Kidney epithelial cell (primary cell): ENCODE measurements at regions not wholly inside any gene's neighbourhood (a gene's known extent, or its start where the extent isn't known, plus 50 kb on each side); places are given as distances from the start of the nearest gene placed in this dataset.

Source experiments
- DNase-seq: peaks from one replicate; pipeline ENCODE4 v3.0.0-alpha.2; 2010; ENCODE audit warnings: low read depth
- H3K27me3 ChIP-seq: 2 replicates; pipeline ENCODE4 v1.6.0; 2011; ENCODE audit warnings: low read length; ENCODE audit not compliant: control insufficient read depth, insufficient read depth
- H3K36me3 ChIP-seq: 2 replicates; pipeline ENCODE4 v1.5.1; 2011; ENCODE audit warnings: low read length; ENCODE audit not compliant: control insufficient read depth, insufficient read depth
- H3K4me3 ChIP-seq: 2 replicates; pipeline ENCODE4 v1.5.1; 2011; ENCODE audit warnings: low read depth, mild to moderate bottlenecking, control low read depth, low read length
- TF ChIP-seq, protein P1 (sequence below): IDR thresholded peaks from 2 replicates; pipeline ENCODE4 v1.5.1; 2011; ENCODE audit warnings: mild to moderate bottlenecking, moderate library complexity, low read length, control low read depth, inconsistent platforms; ENCODE audit not compliant: insufficient read depth, poor library complexity, severe bottlenecking

DNA sequence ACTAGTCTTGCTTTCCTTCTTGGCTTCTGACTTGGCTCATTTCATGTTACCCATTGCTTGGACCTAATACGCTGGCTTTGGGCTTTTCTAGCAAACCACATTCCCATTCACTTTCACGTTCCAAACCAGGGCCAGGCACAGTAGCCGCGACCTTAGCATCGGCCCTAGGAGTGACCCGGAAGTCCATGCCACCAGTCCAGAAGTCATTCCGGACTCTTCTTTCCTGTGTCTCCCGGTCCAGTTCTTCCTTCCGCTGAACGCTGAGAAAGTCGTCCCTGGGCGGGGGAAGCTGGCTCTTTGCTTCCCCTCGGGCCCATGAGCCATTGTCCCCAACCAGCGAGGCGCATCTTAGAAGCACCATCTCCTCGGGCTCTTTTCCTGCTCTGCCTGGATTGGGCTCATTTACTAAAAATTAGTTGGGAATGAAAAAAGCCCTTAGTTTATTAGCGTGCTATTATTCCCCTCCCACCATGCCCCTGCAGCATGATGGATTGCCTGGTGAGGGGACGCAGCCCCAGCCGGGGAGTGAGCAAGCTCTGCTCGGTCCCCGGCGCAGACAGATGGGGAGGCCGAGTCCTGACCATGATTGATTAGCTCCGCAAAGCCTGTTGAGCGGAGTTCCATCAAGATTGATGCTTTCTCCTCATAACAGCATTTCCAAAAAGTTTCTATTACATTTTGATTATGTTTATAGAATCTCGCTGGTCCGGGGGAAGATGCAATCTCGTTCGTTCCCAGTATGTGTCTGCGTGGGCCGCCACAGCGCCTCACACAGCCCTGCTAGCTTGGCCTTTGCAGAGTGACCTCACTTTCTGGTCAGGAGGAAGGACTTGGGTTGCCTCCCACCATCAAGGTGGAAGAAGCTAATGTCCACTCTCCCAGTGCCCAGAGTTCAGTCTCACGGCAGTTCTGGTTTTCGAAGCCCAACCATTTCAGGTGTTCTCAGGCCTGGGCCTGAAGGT is 115.1 kb upstream of the TOP1 start:
- H3K36me3 ChIP-seq = no peaks in the 10 kb centered on the region
- TF ChIP-seq, protein P1, sequence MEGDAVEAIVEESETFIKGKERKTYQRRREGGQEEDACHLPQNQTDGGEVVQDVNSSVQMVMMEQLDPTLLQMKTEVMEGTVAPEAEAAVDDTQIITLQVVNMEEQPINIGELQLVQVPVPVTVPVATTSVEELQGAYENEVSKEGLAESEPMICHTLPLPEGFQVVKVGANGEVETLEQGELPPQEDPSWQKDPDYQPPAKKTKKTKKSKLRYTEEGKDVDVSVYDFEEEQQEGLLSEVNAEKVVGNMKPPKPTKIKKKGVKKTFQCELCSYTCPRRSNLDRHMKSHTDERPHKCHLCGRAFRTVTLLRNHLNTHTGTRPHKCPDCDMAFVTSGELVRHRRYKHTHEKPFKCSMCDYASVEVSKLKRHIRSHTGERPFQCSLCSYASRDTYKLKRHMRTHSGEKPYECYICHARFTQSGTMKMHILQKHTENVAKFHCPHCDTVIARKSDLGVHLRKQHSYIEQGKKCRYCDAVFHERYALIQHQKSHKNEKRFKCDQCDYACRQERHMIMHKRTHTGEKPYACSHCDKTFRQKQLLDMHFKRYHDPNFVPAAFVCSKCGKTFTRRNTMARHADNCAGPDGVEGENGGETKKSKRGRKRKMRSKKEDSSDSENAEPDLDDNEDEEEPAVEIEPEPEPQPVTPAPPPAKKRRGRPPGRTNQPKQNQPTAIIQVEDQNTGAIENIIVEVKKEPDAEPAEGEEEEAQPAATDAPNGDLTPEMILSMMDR = no peak
- H3K4me3 ChIP-seq = no peak overlapping the region
- DNase-seq = no peak
- H3K27me3 ChIP-seq = no peaks in the 10 kb centered on the region

DNA sequence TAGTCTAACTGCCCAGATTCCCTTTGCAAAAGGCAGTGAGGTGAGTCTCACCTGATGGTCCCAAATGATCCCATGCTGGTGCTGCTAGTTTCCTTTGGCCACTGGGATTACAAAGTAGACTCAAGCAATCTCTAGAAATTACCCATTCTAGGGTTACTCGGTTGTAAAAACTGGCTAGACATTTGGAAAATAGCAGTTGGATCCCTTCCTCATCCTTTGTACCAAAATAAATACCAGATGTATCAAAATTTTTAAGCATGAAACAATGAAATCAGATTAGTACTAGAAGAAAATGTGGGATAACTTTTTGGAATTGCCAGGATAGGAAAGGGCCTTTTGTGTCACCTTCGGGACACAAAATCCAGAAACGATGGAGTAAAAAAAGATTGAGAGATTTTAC is 112.9 kb upstream of the TOP1 start:
- TF ChIP-seq, protein P1 = no peak
- no peaks in the 10 kb centered on the region for H3K27me3 ChIP-seq
- no peak overlapping the region for H3K4me3 ChIP-seq
- DNase-seq = no peak
- H3K36me3 ChIP-seq = no peaks in the 10 kb centered on the region

DNA sequence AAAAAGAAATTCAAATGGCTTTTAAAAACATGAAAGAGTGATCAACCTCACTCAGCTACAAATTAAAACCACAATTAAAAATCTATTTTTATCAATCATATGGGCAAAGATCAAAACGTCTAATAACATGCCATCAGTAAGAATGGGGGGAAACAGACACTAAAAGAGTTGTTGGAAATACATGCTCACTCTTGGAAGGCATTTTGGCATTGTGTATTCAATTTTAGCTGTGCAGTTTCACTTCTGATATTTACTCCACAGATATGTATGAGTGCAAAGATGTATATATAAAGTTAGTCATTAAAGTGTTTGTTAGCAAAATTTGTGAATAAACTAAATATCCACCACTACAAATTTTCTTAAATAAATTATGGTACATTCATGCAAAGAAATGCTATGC is 112.3 kb upstream of the TOP1 start:
- no peaks in the 10 kb centered on the region for H3K27me3 ChIP-seq
- TF ChIP-seq, protein P1 = no peak
- no peak for DNase-seq

DNA sequence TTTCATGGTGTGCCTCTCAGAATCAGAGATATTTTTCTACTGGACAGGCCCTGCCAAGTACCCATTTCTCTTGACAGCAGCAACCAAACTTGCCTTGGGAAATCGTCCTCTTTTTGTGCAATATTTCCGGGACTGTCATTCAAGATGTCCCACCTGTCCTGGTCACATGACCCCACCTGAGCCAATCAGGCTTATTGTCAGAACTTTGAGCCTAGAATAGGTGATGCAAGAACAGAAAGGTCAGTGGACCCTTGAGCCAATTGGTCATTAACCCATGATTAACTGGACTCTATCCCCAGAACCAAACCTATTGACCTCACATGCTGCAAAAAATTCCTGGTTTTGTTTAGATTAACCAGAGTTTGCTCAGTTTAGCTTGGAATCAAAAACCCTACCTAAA is 108.3 kb upstream of the TOP1 start:
- no peak for DNase-seq
- Histone ChIP-seq H3K27me3 (no peaks in the 10 kb centered on the region), H3K36me3 (no peaks in the 10 kb centered on the region), H3K4me3 (no peak overlapping the region)
- TF ChIP-seq, protein P1 = no peak

More for the DNA sequence above, 112.3 kb upstream of the TOP1 start:
- H3K4me3 ChIP-seq = no peak overlapping the region
- H3K36me3 ChIP-seq = no peaks in the 10 kb centered on the region

DNA sequence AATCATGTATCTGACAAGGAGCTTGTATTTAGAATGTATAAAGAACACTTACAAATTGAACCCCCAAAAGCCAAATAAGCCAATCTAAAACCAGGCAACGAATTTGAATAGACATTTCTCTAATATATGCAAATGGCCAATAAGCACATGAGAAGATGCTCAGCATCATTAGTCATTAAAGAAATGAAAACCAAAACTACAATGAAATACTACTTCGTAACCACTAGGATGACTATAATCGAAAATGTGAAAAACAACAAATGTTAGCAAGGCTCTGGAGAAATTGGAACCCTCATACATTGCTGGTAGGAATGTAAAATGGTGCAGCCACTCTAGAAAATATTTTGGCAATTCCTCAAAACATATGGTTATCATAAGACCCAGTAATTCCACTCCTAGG is 105.8 kb upstream of the TOP1 start:
- Histone ChIP-seq H3K27me3 (no peaks in the 10 kb centered on the region), H3K36me3 (no peaks in the 10 kb centered on the region), H3K4me3 (no peak overlapping the region)
- no peak for DNase-seq
- TF ChIP-seq, protein P1 = no peak
